Epithelial cell of esophagus (primary cell): ENCODE measurements at regions not wholly inside any gene's neighbourhood (a gene's known extent, or its start where the extent isn't known, plus 50 kb on each side); places are given as distances from the start of the nearest gene placed in this dataset.

Experiments
- DNase-seq: peaks from one replicate; pipeline ENCODE4 v3.0.0; 2010; ENCODE audit warnings: low read depth
- H3K4me3 ChIP-seq: 2 replicates; pipeline ENCODE4 v1.5.1; 2011; ENCODE audit warnings: mild to moderate bottlenecking, low read length, control low read depth
- CTCF ChIP-seq: IDR thresholded peaks from 2 replicates; pipeline ENCODE4 v1.5.1; 2011; ENCODE audit warnings: low read depth, mild to moderate bottlenecking, low read length, control low read depth, inconsistent platforms; ENCODE audit not compliant: insufficient read depth; ENCODE audit errors: missing control alignments

- no peak for TF ChIP-seq CTCF
- no peak for DNase-seq
- H3K4me3 ChIP-seq, result no peak overlapping the region
Observed at GRCh38 chrX:126718440-126718839, 101.1 kb upstream of the PRR32 start.

DNA sequence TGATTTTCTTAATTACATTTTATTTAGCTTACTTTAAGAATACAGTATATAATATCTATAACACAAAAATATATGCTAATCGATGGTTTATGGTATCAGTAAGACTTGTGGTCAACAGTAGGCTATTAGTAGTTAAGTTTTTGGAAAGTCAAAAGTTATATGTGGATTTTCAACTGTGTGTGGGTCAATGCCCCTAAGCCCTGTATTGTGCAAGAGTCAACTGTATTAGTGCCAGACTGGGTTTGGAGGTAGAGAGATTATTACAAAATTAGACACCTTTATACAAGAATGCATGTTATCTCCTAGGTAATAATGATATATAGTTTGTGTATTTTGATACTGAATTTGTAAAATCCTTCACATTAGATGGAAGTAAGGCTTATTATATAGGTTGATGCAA, 100.3 kb upstream of the PRR32 start:
- H3K4me3 ChIP-seq, result no peak overlapping the region
- TF ChIP-seq CTCF, result no peak
- no peak for DNase-seq

DNA sequence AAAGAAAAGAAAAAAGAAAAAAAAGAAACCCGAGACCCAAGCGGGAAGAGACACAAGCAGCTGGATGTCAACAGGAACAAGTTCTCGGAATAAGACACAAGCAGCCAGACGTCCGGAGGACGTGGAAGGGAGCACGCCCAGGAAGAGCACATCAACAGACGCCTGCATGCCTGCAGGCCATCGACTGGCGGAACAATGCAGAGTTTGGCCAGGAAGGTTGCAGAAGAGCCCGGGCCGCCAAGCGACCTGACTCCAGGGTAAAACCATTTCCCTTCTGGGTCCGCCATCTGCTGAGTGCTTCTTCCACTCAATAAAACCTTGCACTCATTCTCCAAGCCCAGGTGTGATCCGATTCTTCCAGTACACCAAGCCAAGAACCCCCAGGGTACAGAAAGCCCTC, 95.6 kb upstream of the PRR32 start:
- no peak for TF ChIP-seq CTCF
- H3K4me3 ChIP-seq, result no peak overlapping the region
- no peak for DNase-seq

- TF ChIP-seq CTCF, result no peak
- no peak overlapping the region for H3K4me3 ChIP-seq
- no peak for DNase-seq
Observed at GRCh38 chrX:126733874-126734273, 85.7 kb upstream of the PRR32 start.
